HG03460 (cell line): ENCODE measurements at regions not wholly inside any gene's neighbourhood (a gene's known extent, or its start where the extent isn't known, plus 50 kb on each side); places are given as distances from the start of the nearest gene placed in this dataset.
"Not testable (repeated sequence)": the region's sequence is repeated elsewhere in the genome, so short reads cannot be mapped to it uniquely, and the experiment has no call there.

ENCODE experiments used
- ATAC-seq: cut with Tn5 transposase; IDR thresholded peaks from one replicate; pipeline ENCODE4 v1.9.1; 2021; ENCODE audit not compliant: unreplicated experiment

DNA sequence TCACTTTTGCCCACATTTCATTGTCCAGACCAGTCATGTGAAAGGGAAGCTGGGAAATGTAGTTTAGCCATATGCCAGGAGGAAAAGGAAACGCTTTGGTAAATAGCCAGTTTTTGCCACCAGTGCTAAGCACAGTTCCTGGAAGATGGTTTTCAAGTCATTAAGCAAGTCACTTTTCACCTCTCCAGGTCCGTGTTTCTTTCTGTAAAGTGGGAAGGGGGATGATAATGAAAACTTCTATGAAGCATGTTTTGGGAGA lies 96.6 kb upstream of the TPTE start:
- not testable (repeated sequence) for ATAC-seq

DNA sequence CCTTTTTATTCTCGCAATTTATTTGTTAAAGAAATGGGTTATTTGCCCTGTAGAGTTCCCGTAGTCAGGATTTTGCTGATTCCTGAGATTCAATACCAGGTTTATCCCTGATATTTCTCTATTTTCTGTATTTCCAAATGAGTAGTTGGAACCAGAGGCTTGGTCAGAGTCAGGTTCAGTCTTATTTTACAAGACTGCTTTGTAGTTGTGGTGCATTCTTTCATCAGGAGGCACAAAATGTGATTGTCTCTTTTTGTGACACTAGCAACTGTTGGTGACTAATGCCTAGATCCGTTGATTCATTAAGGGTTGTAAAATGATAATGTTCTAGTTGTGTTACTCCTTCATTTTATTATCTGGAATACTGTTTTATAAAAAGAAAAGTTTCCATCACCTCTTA lies 95.5 kb upstream of the TPTE start:
- no peak for ATAC-seq

DNA sequence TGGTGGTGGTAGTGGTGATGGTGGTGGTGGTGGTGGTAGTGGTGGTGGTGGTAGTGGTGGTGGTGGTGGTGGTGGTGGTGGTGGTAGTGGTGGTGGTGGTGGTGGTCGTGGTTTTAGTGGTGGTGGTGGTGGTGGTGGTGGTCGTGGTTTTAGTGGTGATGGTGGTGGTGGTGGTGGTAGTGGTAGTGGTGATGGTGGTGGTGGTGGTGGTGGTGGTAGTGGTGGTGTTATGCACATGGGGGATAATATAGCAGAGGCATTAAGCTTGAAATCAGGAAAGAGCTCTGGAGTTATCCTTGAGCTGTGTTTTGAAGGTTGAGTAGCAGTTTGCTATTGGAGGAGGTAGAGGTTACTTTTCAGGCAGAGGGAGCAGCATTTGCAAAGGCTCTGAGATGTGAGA lies 94.6 kb upstream of the TPTE start:
- not testable (repeated sequence) for ATAC-seq

GRCh38 chr21:10427277-10427676 lies 94.1 kb upstream of the TPTE start:
- not testable (repeated sequence) for ATAC-seq

DNA sequence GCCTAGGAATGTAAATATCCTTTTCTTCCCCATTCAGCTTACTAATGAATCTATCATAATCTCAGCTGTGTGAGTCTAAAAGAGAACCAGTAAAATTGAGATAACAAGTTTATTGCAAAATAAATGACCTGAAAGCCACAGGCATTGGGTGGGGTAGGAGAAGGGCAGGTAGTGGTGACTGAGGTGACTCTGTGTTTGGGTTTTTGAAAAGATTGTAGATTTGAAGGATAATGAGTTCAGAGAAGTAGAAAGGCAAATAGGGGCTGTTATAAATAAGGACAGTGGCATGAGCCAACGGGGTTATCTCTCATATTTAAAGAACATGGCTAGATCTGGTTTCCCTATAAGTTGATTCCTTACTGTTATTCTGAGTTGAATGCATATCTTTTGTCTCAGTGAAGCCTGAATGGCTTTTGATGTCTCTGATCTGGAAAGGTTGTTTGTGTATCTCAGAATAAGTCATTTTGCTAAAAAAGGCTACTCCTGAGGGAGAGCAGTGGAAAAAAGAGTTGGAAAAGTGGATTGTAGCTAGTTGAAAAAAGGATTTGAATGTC lies 92.3 kb upstream of the TPTE start:
- not testable (repeated sequence) for ATAC-seq

DNA sequence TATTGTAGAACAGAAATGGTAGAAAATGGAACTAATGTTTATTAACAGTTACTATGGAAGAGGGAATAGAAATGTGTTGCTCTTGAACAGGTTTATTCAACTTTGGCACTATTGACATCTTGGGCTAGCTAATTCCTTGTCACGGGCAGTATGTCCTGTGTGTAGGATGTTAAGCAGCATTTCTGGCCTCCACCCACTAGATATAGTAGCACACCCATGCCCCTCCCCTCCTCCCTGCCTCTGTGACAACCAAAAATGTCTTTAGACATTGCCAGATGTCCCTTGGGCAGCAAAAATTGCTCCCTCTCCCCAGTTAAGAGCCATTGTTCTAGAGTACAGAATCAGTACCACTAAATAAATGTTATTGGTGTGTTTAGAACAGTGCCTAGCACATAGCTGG lies 91.4 kb upstream of the TPTE start:
- ATAC-seq = no peak

DNA sequence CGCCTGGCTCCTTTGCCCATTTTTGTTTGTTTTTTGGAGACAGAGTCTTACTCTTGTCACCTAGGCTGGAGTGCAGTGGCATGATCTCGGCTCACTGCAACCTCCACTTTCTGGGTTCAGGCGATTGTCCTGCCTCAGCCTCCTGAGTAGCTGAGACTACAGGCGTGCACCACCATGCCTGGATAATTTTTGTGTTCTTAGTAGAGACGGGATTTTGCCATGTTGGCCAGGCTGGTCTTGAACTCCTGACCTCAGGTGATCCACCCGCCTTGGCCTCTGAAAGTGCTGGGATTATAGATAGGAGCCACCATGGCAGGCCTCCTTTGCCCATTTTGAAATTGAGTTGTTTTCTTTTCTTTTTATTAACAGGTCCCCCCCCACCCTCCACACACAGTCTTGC lies 89.4 kb upstream of the TPTE start:
- ATAC-seq = not testable (repeated sequence)

DNA sequence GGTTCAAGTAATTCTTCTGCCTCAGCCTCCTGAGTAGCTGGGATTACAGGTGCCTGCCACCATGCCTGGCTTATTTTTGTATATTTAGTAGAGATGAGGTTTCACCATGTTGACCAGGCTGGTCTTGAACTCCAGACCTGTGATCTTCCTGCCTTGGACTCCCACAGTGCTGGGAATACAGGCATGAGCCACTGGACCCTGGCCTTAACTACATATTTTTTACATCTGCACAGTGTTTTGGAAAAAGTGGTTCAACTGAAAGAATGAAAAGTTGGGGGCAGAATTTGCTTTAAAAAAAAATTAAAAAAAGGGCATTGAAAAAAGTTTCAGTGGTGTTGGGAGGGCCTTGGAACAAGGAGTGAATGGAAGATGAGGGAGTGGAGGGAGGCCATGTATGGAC lies 88.9 kb upstream of the TPTE start:
- not testable (repeated sequence) for ATAC-seq

DNA sequence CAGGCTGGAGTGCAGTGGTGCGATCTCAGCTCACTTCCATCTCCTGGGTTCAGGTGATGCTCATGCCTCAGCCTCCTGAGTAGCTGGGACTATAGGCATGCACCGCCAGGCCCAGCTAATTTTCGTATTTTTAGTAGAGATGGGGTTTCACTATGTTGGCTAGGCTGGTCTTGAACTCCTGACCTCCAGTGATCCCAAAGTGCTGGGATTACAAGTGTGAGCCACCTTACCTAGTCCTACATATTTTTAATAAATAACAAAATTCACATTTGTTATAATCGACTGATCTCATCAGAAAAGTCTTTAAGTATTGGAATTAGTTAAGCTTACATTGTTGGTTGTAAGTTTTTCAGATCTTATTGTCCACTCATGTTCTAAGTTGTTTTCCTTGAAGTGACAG lies 83.4 kb upstream of the TPTE start:
- not testable (repeated sequence) for ATAC-seq

GRCh38 chr21:10440639-10441038 lies 80.7 kb upstream of the TPTE start:
- ATAC-seq = not testable (repeated sequence)

GRCh38 chr21:10442018-10442417 lies 79.4 kb upstream of the TPTE start:
- not testable (repeated sequence) for ATAC-seq

DNA sequence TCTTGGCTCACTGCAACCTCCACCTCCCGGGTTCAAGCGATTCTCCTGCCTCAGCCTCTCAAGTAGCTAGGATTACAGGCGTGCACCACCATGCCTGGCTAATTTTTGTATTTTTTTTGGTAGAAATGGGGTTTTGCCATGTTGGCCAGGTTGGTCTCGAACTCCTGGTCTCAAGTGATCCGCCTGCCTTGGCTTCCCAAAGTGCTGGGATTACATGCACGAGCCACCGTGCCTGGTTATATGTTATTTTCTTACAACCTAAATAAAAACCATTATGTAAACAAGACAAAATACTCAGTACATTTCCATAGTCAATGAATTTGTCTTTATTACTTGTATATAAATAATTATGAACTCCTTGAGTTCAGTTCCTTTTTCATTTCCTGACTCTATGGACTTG lies 75.7 kb upstream of the TPTE start:
- not testable (repeated sequence) for ATAC-seq

DNA sequence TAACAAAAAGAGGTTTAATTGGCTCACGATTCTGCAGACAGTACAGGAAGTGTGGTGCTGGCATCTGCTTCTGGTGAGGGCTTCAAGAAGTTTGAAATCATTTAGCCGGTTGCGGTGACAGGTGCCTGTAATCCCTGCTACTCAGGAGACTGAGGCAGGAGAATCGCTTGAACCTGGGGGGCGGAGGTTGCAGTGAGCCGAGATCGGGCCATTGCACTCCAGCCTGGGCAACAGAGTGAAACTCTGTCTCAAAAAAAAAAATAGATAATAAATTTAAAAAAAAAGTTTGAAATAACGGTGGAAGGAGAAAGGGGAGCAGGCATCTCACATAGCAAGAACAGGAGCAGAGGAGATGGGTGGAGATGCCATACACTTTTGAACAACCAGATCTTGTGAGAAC lies 71.9 kb upstream of the TPTE start:
- ATAC-seq = not testable (repeated sequence)

DNA sequence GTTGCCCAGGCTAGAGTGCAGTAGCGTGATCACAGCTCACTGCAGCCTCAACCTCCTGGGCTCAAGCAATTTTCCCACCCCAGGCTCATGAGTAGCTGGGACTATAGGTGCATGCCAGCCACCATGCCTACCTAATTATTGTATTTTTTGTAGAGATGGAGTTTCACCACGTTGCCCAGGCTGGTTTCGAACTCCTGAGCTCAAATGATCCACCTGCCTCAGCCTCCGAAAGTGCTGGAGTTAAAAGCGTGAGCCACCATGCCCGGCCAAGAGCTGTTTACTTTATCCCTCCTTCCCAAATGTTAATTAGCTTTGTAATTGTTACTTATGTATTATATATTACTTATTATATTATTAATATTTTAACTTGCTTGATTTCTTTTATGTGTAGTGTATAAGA lies 70.1 kb upstream of the TPTE start:
- ATAC-seq = not testable (repeated sequence)

DNA sequence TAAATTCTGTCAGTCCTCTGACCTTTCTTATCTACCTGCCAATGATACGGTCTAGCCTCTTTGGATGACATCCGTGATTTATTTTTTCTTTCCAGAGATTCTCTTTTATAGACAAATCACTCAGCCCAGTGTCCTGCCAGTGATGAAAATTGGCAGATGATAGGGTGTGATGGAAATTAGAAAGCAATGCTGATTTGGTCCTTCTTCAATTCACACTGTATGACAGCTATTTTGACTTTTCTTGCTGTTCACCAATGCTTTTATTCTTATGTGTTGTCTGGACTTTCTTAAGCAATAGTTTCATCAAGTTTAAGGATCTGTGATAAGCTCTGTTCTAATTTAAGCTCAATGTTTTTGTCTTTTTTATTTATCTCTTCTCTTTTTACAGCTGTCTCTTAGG lies 63.6 kb upstream of the TPTE start:
- ATAC-seq = not testable (repeated sequence)

- not testable (repeated sequence) for ATAC-seq
Measured at GRCh38 chr21:10460957-10461356, 60.4 kb upstream of the TPTE start.

DNA sequence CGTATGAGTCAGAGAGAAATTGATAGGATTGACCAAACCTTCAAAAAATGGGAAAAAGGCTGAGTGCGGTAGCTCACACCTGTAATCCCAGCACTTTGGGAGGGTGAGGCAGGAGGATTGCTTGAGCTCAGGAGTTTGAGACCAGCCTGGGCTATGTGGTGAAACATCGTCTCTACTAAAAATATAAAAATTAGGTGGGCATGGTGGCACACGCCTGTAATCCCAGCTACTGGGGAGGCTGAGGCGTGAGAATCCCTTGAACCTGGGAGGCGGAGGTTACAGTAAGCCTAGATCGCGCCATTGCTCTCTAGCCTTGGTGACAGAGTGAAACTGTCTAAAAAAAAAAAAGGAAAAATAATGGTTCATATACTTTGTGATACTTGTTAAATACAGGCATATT lies 59.9 kb upstream of the TPTE start:
- not testable (repeated sequence) for ATAC-seq

DNA sequence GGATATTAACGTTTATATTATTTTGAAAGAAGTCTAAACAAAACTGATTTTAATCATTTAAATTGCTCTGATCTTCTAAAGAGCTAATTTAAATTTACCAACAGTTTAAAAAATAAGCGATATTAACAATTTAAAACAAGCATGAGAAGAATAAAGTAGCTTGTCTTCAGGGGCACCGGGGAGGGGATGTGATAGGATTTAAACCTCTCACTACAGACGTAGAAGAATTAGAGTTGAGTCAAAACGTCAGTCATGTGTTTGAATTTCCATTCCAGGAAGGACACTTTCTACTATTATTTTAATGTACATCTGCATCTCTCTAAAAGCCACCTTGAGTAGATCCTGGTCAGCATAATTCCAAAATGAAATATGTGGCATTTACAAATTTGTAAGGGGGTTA lies 58.2 kb upstream of the TPTE start:
- no peak for ATAC-seq

DNA sequence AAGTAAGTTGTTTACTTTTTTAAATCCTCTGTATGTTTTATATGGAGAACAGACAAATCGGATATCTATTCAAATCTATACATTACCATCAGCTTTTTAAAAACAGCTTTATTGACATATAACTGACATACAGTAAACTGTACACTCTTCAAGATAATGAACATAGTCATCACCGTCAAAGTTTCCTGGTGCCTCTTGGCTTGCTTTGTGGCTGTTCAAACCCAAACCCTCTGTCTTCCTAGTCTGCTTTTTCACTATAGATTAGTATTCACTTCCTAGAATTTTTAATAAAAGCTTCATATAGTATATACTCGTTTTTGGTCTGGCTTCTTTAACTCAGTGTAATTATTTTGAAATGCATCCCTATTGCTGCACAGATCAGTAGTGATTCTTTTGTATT lies 56.4 kb upstream of the TPTE start:
- no peak for ATAC-seq

- not testable (repeated sequence) for ATAC-seq
Measured at GRCh38 chr21:10465524-10466110, 55.8 kb upstream of the TPTE start.

DNA sequence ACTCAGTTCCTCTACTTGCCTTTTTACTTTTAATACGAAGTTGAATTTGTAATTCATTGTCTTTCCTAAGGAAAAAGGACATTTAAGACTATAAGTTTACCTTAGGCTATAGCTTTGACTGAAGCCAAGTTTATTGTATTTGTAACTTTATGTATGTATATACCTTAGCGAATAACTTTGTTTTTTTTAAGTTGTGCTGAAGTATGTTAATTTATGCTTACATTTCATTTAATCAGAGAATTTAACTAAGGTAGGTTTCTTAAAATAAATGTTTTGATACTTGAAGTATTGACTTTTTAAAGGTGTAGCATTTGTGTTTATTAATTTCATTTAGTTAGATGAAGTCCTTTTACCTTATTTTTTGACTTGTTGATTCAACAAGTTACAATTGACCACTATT lies 55.2 kb upstream of the TPTE start:
- no peak for ATAC-seq
